ENCODE measurements at regions not wholly inside any gene's neighbourhood (a gene's known extent, or its start where the extent isn't known, plus 50 kb on each side); places are given as distances from the start of the nearest gene placed in this dataset.

GRCh38 chr6:138580040-138580439, 80.7 kb upstream of the NHSL1 start:
- H3K9me3 ChIP-seq (ENCODE audit: low read depth, low read length, poor library complexity, severe bottlenecking): no peaks in the 10 kb centered on the region
- ChIA-PET CTCF (no interaction called here), POLR2A (ENCODE audit: low non-redundant PET) (no interaction called here)
- no peaks in the 10 kb centered on the region for H3K27me3 ChIP-seq (replicated peaks; ENCODE audit: insufficient read depth, low read depth, low read length, poor library complexity)
- no peak overlapping the region for H3K27ac ChIP-seq (ENCODE audit: low read depth, low read length, poor library complexity, severe bottlenecking)
- DNase-seq (ENCODE audit: low spot score): no peak
- H3K36me3 ChIP-seq (ENCODE audit: insufficient read depth, low read length, poor library complexity, severe bottlenecking): no peaks in the 10 kb centered on the region
- intact Hi-C loops (cut with micrococcal nuclease; ENCODE audit: unreplicated experiment): no loop called here
- no peak overlapping the region for H3K4me3 ChIP-seq (ENCODE audit: low read depth, low read length, poor library complexity, severe bottlenecking)
- no TSS peak for BruUV-seq (replicated peaks)
- TF ChIP-seq EZH2 (IDR thresholded peaks at IDR 0.05; ENCODE audit: borderline replicate concordance, low read depth, low read length, poor library complexity, severe bottlenecking) (no peak), CTCF (conservative IDR thresholded peaks at IDR 0.05; ENCODE audit: low read depth, low read length) (no peak)
- H3K4me1 ChIP-seq (ENCODE audit: insufficient read depth, low read length, poor library complexity, severe bottlenecking): peaks cover 17% of the 10 kb centered on the region

GRCh38 chr6:138580801-138581200, 81.5 kb upstream of the NHSL1 start:
- BruUV-seq (replicated peaks): no TSS peak
- CTCF ChIA-PET: no interaction called here

GRCh38 chr6:138582573-138582972, 83.3 kb upstream of the NHSL1 start:
- CTCF ChIA-PET: no interaction called here
- POLR2A ChIA-PET (ENCODE audit: low non-redundant PET): no interaction called here
- no peak for TF ChIP-seq EZH2 (IDR thresholded peaks at IDR 0.05; ENCODE audit: borderline replicate concordance, low read depth, low read length, poor library complexity, severe bottlenecking)
- no peak for TF ChIP-seq CTCF (conservative IDR thresholded peaks at IDR 0.05; ENCODE audit: low read depth, low read length)
- no peak for DNase-seq (ENCODE audit: low spot score)
- H3K27ac ChIP-seq (ENCODE audit: low read depth, low read length, poor library complexity, severe bottlenecking): no peak overlapping the region
- no peaks in the 10 kb centered on the region for H3K27me3 ChIP-seq (replicated peaks; ENCODE audit: insufficient read depth, low read depth, low read length, poor library complexity)
- H3K4me3 ChIP-seq (ENCODE audit: low read depth, low read length, poor library complexity, severe bottlenecking): no peak overlapping the region
- no TSS peak for BruUV-seq (replicated peaks)
- H3K36me3 ChIP-seq (ENCODE audit: insufficient read depth, low read length, poor library complexity, severe bottlenecking): no peaks in the 10 kb centered on the region
- peaks cover under 1% of the 10 kb centered on the region for H3K4me1 ChIP-seq (ENCODE audit: insufficient read depth, low read length, poor library complexity, severe bottlenecking)
- no peaks in the 10 kb centered on the region for H3K9me3 ChIP-seq (ENCODE audit: low read depth, low read length, poor library complexity, severe bottlenecking)
- intact Hi-C loops (cut with micrococcal nuclease; ENCODE audit: unreplicated experiment): no loop called here

More at GRCh38 chr6:138580801-138581200, 81.5 kb upstream of the NHSL1 start:
- H3K36me3 ChIP-seq (ENCODE audit: insufficient read depth, low read length, poor library complexity, severe bottlenecking): no peaks in the 10 kb centered on the region
- no peak for DNase-seq (ENCODE audit: low spot score)
- no peaks in the 10 kb centered on the region for H3K27me3 ChIP-seq (replicated peaks; ENCODE audit: insufficient read depth, low read depth, low read length, poor library complexity)
- no peaks in the 10 kb centered on the region for H3K9me3 ChIP-seq (ENCODE audit: low read depth, low read length, poor library complexity, severe bottlenecking)
- no peak overlapping the region for H3K27ac ChIP-seq (ENCODE audit: low read depth, low read length, poor library complexity, severe bottlenecking)
- POLR2A ChIA-PET (ENCODE audit: low non-redundant PET): no interaction called here
- H3K4me1 ChIP-seq (ENCODE audit: insufficient read depth, low read length, poor library complexity, severe bottlenecking): peaks cover 17% of the 10 kb centered on the region
- no peak overlapping the region for H3K4me3 ChIP-seq (ENCODE audit: low read depth, low read length, poor library complexity, severe bottlenecking)
- intact Hi-C loops (cut with micrococcal nuclease; ENCODE audit: unreplicated experiment): no loop called here
- TF ChIP-seq CTCF (conservative IDR thresholded peaks at IDR 0.05; ENCODE audit: low read depth, low read length) (no peak), EZH2 (IDR thresholded peaks at IDR 0.05; ENCODE audit: borderline replicate concordance, low read depth, low read length, poor library complexity, severe bottlenecking) (no peak)

Measured in A673 (cell line).